ENCODE measurements at regions not wholly inside any gene's neighbourhood (a gene's known extent, or its start where the extent isn't known, plus 50 kb on each side); places are given as distances from the start of the nearest gene placed in this dataset.

GRCh38 chr4:17066972-17067371 lies 168.5 kb upstream of the LDB2 start:
- TF ChIP-seq, protein P1, sequence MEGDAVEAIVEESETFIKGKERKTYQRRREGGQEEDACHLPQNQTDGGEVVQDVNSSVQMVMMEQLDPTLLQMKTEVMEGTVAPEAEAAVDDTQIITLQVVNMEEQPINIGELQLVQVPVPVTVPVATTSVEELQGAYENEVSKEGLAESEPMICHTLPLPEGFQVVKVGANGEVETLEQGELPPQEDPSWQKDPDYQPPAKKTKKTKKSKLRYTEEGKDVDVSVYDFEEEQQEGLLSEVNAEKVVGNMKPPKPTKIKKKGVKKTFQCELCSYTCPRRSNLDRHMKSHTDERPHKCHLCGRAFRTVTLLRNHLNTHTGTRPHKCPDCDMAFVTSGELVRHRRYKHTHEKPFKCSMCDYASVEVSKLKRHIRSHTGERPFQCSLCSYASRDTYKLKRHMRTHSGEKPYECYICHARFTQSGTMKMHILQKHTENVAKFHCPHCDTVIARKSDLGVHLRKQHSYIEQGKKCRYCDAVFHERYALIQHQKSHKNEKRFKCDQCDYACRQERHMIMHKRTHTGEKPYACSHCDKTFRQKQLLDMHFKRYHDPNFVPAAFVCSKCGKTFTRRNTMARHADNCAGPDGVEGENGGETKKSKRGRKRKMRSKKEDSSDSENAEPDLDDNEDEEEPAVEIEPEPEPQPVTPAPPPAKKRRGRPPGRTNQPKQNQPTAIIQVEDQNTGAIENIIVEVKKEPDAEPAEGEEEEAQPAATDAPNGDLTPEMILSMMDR (IDR thresholded peaks at IDR 0.05): no peak
- TF ChIP-seq EZH2phosphoT487 (IDR thresholded peaks at IDR 0.05): no peak

Data from neural progenitor cell (in vitro differentiated cells).